HepG2 (cell line): ENCODE measurements at regions not wholly inside any gene's neighbourhood (a gene's known extent, or its start where the extent isn't known, plus 50 kb on each side); places are given as distances from the start of the nearest gene placed in this dataset.

Experiments
- ATAC-seq: fragments of 200-7000 bp; cut with Tn5 transposase; 3 replicates; pipeline ENCODE4 v1.9.1; 2020; ENCODE audit warnings: mild to moderate bottlenecking, moderate library complexity
- BruUV-seq: library from RNA; stranded (reverse); fragments of 400-500 nt; replicated peaks from 2 replicates; lab custom pipeline; 2021; lab: Mats Ljungman, UMichigan
- CTCF ChIA-PET: fragments of 300-600 bp; formaldehyde crosslinking; extraction: SDS; loops from one replicate; lab custom pipeline; 2021; ENCODE audit warnings: low total read pairs, inconsistent platforms, low intra/inter-chr PET ratio; lab: Yijun Ruan, JAX
- POLR2A ChIA-PET: fragments of 350-600 bp; sonication (Branson Sonifier 250); formaldehyde crosslinking; loops from one replicate; lab custom pipeline; 2020; ENCODE audit warnings: antibody characterized with exemption, inconsistent platforms; lab: Yijun Ruan, JAX
- DNase-seq: peaks from one replicate; pipeline ENCODE4 v3.0.0-alpha.2; 2015; ENCODE audit warnings: low spot score
- FAIRE-seq: peaks from 3 replicates; lab custom pipeline; 2011; peaks lifted over from hg19 to GRCh38; lab: Jason Lieb, UNC
- H2AFZ ChIP-seq: one replicate; pipeline ENCODE4 v1.6.1; 2011; ENCODE audit warnings: low read length, inconsistent platforms
- H3K27ac ChIP-seq: fragments of 300-600 bp; 3 replicates; pipeline ENCODE4 v1.8.0; 2011; ENCODE audit warnings: mixed run types, mild to moderate bottlenecking, mixed read lengths, low read length, inconsistent platforms; ENCODE audit not compliant: insufficient read depth; ENCODE audit errors: extremely low read length
- H3K27me3 ChIP-seq, 2 experiments: fragments of 200-600 bp in 1 of 2; 2 replicates in 1 of 2; 3 replicates in 1 of 2; pipeline versions ENCODE4 v1.6.0 to v1.8.0; 2011; ENCODE audit warnings: low read length in 2 of 2, mild to moderate bottlenecking in 2 of 2, moderate library complexity in 2 of 2, inconsistent platforms in 1 of 2; ENCODE audit not compliant: insufficient read depth in 2 of 2, control insufficient read depth in 1 of 2
- H3K36me3 ChIP-seq, 2 experiments: fragments of 200-600 bp in 1 of 2; replicated peaks in 1 of 2; 2 replicates in 1 of 2; 3 replicates in 1 of 2; pipeline versions ENCODE4 v1.5.1 to v1.8.0; 2011; ENCODE audit warnings: low read length in 2 of 2, inconsistent platforms in 1 of 2; ENCODE audit not compliant: insufficient read depth in 2 of 2, control insufficient read depth in 1 of 2
- H3K4me1 ChIP-seq: 2 replicates; pipeline ENCODE4 v1.5.1; 2012; ENCODE audit warnings: low read length, inconsistent platforms; ENCODE audit not compliant: insufficient read depth
- H3K4me2 ChIP-seq: 2 replicates; pipeline ENCODE4 v1.6.0; 2011; ENCODE audit warnings: low read depth, low read length, inconsistent platforms
- H3K4me3 ChIP-seq, 3 experiments: fragments of 200-600 bp in 1 of 3; sonication (generic), shearing (Covaris generic) in 1 of 3; replicated peaks in 1 of 3; 2 replicates each; pipeline ENCODE4 v1.5.1; 2011 to 2016; ENCODE audit warnings: low read length in 3 of 3, inconsistent platforms in 2 of 3, low read depth in 2 of 3, mild to moderate bottlenecking in 2 of 3, control low read depth in 1 of 3, mixed read lengths in 1 of 3; ENCODE audit not compliant: insufficient read depth in 1 of 3
- H3K79me2 ChIP-seq: one replicate; pipeline ENCODE4 v1.6.1; 2011; ENCODE audit warnings: low read length, inconsistent platforms; ENCODE audit not compliant: insufficient read depth
- H3K9ac ChIP-seq: 2 replicates; pipeline ENCODE4 v1.6.0; 2011; ENCODE audit warnings: mild to moderate bottlenecking, low read depth, low read length, inconsistent platforms; ENCODE audit not compliant: insufficient read depth
- H3K9me3 ChIP-seq: 2 replicates; pipeline ENCODE4 v1.5.1; 2012; ENCODE audit warnings: mild to moderate bottlenecking, low read length
- H4K20me1 ChIP-seq: 2 replicates; pipeline ENCODE4 v1.6.0; 2011; ENCODE audit warnings: inconsistent platforms, mild to moderate bottlenecking, low read length, moderate library complexity; ENCODE audit not compliant: insufficient read depth
- ASH2L ChIP-seq: fragments of 300-600, 200-600 bp; sonication (generic); IDR thresholded peaks from 2 replicates; pipeline ENCODE4 v1.7.0; 2017; ENCODE audit warnings: low read depth, mild to moderate bottlenecking, moderate library complexity, mixed read lengths, low read length; ENCODE audit not compliant: insufficient read length
- EHMT2 ChIP-seq: fragments of 200-600 bp; sonication (generic); IDR thresholded peaks from 2 replicates; pipeline ENCODE4 v1.7.0; 2017; ENCODE audit warnings: antibody characterized with exemption, low read depth, low read length, borderline replicate concordance
- FLYWCH1 ChIP-seq: sonication (generic); formaldehyde crosslinking; IDR thresholded peaks from 2 replicates; pipeline ENCODE4 v1.8.1; 2023; ENCODE audit warnings: mild to moderate bottlenecking, missing genetic modification reagents
- HOXA7 ChIP-seq: sonication (generic); formaldehyde crosslinking; IDR thresholded peaks from 2 replicates; pipeline ENCODE4 v1.8.1; 2022; ENCODE audit warnings: mild to moderate bottlenecking, missing genetic modification reagents, moderate library complexity
- NCOA1 ChIP-seq: sonication (generic); formaldehyde crosslinking; IDR thresholded peaks from 2 replicates; pipeline ENCODE4 v1.9.0; 2021; ENCODE audit warnings: missing genetic modification reagents
- SOX5 ChIP-seq: IDR thresholded peaks from 2 replicates; pipeline ENCODE4 v1.6.1; 2016; ENCODE audit warnings: borderline replicate concordance
- ZSCAN9 ChIP-seq: IDR thresholded peaks from 2 replicates; pipeline ENCODE4 v1.6.1; 2016; ENCODE audit warnings: borderline replicate concordance
- whole genome bisulfite sequencing: methylation state at CpG from one replicate; pipeline ENCODE4 v1.1.6; 2017; ENCODE audit warnings: low lambda C conversion rate; 5-methylcytosine and 5-hydroxymethylcytosine counted together
- in situ Hi-C: cut with HindIII; loops from 2 replicates; pipeline ENCODE4 v1.10.0; 2017; ENCODE audit warnings: low pct_unique_long_range_greater_than_20kb; ENCODE audit not compliant: extremely low pct_ligation_motif_present
- intact Hi-C: fragments of 100-400 bp; cut with micrococcal nuclease; formaldehyde crosslinking; loops from one replicate; pipeline ENCODE4 v1.10.0; 2022; ENCODE audit not compliant: unreplicated experiment
- TF ChIP-seq, protein P1 (sequence below): IDR thresholded peaks from 2 replicates; pipeline ENCODE4 v1.6.1; 2016; ENCODE audit warnings: low read depth, control low read depth
- TF ChIP-seq, protein P2 (sequence below): sonication (generic); formaldehyde crosslinking; IDR thresholded peaks from 2 replicates; pipeline ENCODE4 v1.5.1; 2020; ENCODE audit warnings: mild to moderate bottlenecking, missing genetic modification reagents, moderate library complexity

DNA sequence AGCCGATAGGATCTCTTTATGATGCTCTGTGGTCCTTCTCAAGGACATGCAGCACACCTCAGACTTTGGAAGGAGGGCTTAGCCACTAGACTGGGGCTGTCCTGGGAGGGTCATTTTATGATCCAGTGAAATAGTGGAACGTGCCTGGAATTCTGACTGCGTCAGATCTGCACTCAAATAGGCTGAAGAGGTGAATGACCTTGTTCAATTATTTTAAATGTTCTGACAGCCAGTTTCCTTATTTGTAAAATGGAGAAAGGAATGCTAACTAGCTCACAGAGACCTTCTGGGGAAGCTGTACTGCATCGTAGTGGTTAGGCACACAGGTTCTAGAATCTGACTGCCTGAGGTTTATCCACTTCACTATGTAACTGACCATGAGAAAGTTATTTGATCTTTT is 587.5 kb downstream of the MAFB start:
- DNase-seq (no peak), FAIRE-seq (no peak), ATAC-seq (no peak)
- Histone ChIP-seq H3K4me2 (no peak overlapping the region), H3K4me1 (no peaks in the 10 kb centered on the region), H3K27ac (no peak overlapping the region), H4K20me1 (no peaks in the 10 kb centered on the region), H3K27me3 (no peaks in the 10 kb centered on the region), H3K36me3 (no peaks in the 10 kb centered on the region), H3K9me3 (peaks cover 43% of the 10 kb centered on the region), H3K4me3 (no peak overlapping the region), H3K79me2 (no peaks in the 10 kb centered on the region), H3K9ac (no peak overlapping the region), H2AFZ (no peak overlapping the region)
- TF ChIP-seq EHMT2 (no peak), FLYWCH1 (no peak), ZSCAN9 (CRISPR knock-in tag) (no peak), NCOA1 (no peak), HOXA7 (no peak), ASH2L (no peak), SOX5 (no peak)
- TF ChIP-seq, protein P1, sequence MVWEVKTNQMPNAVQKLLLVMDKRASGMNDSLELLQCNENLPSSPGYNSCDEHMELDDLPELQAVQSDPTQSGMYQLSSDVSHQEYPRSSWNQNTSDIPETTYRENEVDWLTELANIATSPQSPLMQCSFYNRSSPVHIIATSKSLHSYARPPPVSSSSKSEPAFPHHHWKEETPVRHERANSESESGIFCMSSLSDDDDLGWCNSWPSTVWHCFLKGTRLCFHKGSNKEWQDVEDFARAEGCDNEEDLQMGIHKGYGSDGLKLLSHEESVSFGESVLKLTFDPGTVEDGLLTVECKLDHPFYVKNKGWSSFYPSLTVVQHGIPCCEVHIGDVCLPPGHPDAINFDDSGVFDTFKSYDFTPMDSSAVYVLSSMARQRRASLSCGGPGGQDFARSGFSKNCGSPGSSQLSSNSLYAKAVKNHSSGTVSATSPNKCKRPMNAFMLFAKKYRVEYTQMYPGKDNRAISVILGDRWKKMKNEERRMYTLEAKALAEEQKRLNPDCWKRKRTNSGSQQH = no peak
- TF ChIP-seq, protein P2, sequence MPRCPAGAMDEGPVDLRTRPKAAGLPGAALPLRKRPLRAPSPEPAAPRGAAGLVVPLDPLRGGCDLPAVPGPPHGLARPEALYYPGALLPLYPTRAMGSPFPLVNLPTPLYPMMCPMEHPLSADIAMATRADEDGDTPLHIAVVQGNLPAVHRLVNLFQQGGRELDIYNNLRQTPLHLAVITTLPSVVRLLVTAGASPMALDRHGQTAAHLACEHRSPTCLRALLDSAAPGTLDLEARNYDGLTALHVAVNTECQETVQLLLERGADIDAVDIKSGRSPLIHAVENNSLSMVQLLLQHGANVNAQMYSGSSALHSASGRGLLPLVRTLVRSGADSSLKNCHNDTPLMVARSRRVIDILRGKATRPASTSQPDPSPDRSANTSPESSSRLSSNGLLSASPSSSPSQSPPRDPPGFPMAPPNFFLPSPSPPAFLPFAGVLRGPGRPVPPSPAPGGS = no peak
- CTCF ChIA-PET = no interaction called here
- intact Hi-C loops (no loop called here), in situ Hi-C loops (no loop called here)
- no TSS peak for BruUV-seq
- POLR2A ChIA-PET = no interaction called here
- 3% methylated on average over 4 of the region's 4 CpGs for WGBS
